Natural killer cell (primary cell): ENCODE measurements at regions not wholly inside any gene's neighbourhood (a gene's known extent, or its start where the extent isn't known, plus 50 kb on each side); places are given as distances from the start of the nearest gene placed in this dataset.

Source experiments
- ATAC-seq, 3 donors: fragments of 150-1000 bp in 2 of 3; fragments of 200-7000 bp in 1 of 3; cut with Tn5 transposase; 1 replicate in 1 of 3; 2 replicates in 2 of 3; pipeline ENCODE4 v1.10.0; 2021; ENCODE audit warnings: mild to moderate bottlenecking in 2 of 3, moderate library complexity in 2 of 3
- DNase-seq, 2 donors: peaks; one replicate each; pipeline versions ENCODE4 v3.0.0 to v3.0.0-alpha.2; 2013 to 2021; ENCODE audit warnings: mixed read lengths in 1 of 2
- H3K27ac ChIP-seq: one replicate; pipeline ENCODE4 v1.5.1; 2013; ENCODE audit warnings: mild to moderate bottlenecking, low read length
- H3K27me3 ChIP-seq: one replicate; pipeline ENCODE4 v1.6.1; 2013; ENCODE audit warnings: low read length; ENCODE audit not compliant: control insufficient read depth, insufficient read depth
- H3K36me3 ChIP-seq: one replicate; pipeline ENCODE4 v1.6.1; 2013; ENCODE audit warnings: low read length; ENCODE audit not compliant: control insufficient read depth, insufficient read depth
- H3K4me1 ChIP-seq: one replicate; pipeline ENCODE4 v1.6.1; 2013; ENCODE audit warnings: low read length; ENCODE audit not compliant: control insufficient read depth, insufficient read depth
- H3K4me3 ChIP-seq: one replicate; pipeline ENCODE4 v1.5.1; 2013; ENCODE audit warnings: low read length
- H3K9me3 ChIP-seq: one replicate; pipeline ENCODE4 v1.6.1; 2013; ENCODE audit warnings: low read length; ENCODE audit not compliant: control insufficient read depth, insufficient read depth
- H3K27ac Mint-ChIP-seq, 2 donors: one replicate each; pipeline ENCODE4 v1.8.0; 2022; ENCODE audit warnings: mild to moderate bottlenecking in 2 of 2, mixed read lengths in 2 of 2, moderate library complexity in 1 of 2
- H3K27me3 Mint-ChIP-seq, 2 donors: one replicate each; pipeline ENCODE4 v1.8.0; 2022; ENCODE audit warnings: low read depth in 2 of 2, mixed read lengths in 2 of 2
- H3K36me3 Mint-ChIP-seq: one replicate; pipeline ENCODE4 v1.8.0; 2022; ENCODE audit warnings: mixed read lengths
- H3K4me1 Mint-ChIP-seq, 2 donors: one replicate each; pipeline ENCODE4 v1.8.0; 2022; ENCODE audit warnings: mixed read lengths in 2 of 2
- H3K4me3 Mint-ChIP-seq: one replicate; pipeline ENCODE4 v1.8.0; 2022; ENCODE audit warnings: mild to moderate bottlenecking, moderate library complexity, mixed read lengths
- H3K9me3 Mint-ChIP-seq, 2 donors: one replicate each; pipeline ENCODE4 v1.8.0; 2022; ENCODE audit warnings: mixed read lengths in 2 of 2
- CTCF ChIP-seq: fragments of 200-600 bp; IDR thresholded peaks from one replicate; pipeline ENCODE4 v1.8.0; 2022; ENCODE audit warnings: antibody characterized with exemption
- WGBS: methylation state at CpG from one replicate; pipeline ENCODE4 v1.1.7; 2013; ENCODE audit warnings: missing lambda C conversion rate; ENCODE audit not compliant: insufficient coverage; 5-methylcytosine and 5-hydroxymethylcytosine counted together
- intact Hi-C: fragments of 100-400 bp; cut with micrococcal nuclease; formaldehyde crosslinking; loops from one replicate; pipeline ENCODE4 v1.14.2; 2022

GRCh38 chr9:89923961-89924504 is 319.2 kb downstream of the GADD45G start:
- H3K4me3 Mint-ChIP-seq = no peak overlapping the region
- Histone ChIP-seq H3K4me3 (no peak overlapping the region), H3K9me3 (no peaks in the 10 kb centered on the region), H3K27ac (no peak overlapping the region), H3K36me3 (no peaks in the 10 kb centered on the region), H3K4me1 (peaks cover 6% of the 10 kb centered on the region), H3K27me3 (no peaks in the 10 kb centered on the region)
- DNase-seq = peak in 1 of 2 donors; percentile 51
- H3K36me3 Mint-ChIP-seq = no peaks in the 10 kb centered on the region
- H3K9me3 Mint-ChIP-seq = no peaks in the 10 kb centered on the region
- no peak overlapping the region for H3K27ac Mint-ChIP-seq
- H3K27me3 Mint-ChIP-seq = peaks cover 30 to 36% of the 10 kb centered on the region in 2 donors
- TF ChIP-seq CTCF = no peak
- intact Hi-C loops = loop anchor here (5.0 kb wide), 1 partner anchor 322 kb away; no protein-coding TSS in a partner anchor
- no peak for ATAC-seq
- H3K4me1 Mint-ChIP-seq = peaks cover 0 to 7% of the 10 kb centered on the region in 2 donors
- WGBS = 44% methylated on average over 11 of the region's 12 CpGs

GRCh38 chr9:89924611-89925010 is 319.8 kb downstream of the GADD45G start:
- intact Hi-C loops = loop anchor here (5.0 kb wide), 1 partner anchor 322 kb away; no protein-coding TSS in a partner anchor
- no peak overlapping the region for H3K27ac Mint-ChIP-seq
- H3K27me3 ChIP-seq = no peaks in the 10 kb centered on the region
- no peaks in the 10 kb centered on the region for H3K9me3 Mint-ChIP-seq
- no peaks in the 10 kb centered on the region for H3K36me3 Mint-ChIP-seq
- peaks cover 25 to 31% of the 10 kb centered on the region in 2 donors for H3K27me3 Mint-ChIP-seq
- H3K36me3 ChIP-seq = no peaks in the 10 kb centered on the region
- H3K4me3 ChIP-seq = no peak overlapping the region
- DNase-seq (no peak), ATAC-seq (no peak)
- H3K4me1 Mint-ChIP-seq = peaks cover 0 to 7% of the 10 kb centered on the region in 2 donors
- H3K27ac ChIP-seq = no peak overlapping the region
- WGBS = 83% methylated on average over 2 of the region's 2 CpGs
- H3K4me3 Mint-ChIP-seq = no peak overlapping the region
- H3K9me3 ChIP-seq = no peaks in the 10 kb centered on the region
- no peak for TF ChIP-seq CTCF
- peaks cover 6% of the 10 kb centered on the region for H3K4me1 ChIP-seq

GRCh38 chr9:89926167-89926566 is 321.4 kb downstream of the GADD45G start:
- Mint-ChIP-seq H3K4me1 (peaks cover 0 to 7% of the 10 kb centered on the region in 2 donors), H3K36me3 (no peaks in the 10 kb centered on the region), H3K4me3 (no peak overlapping the region), H3K27me3 (peaks cover 16 to 24% of the 10 kb centered on the region in 2 donors), H3K27ac (no peak overlapping the region), H3K9me3 (no peaks in the 10 kb centered on the region)
- Histone ChIP-seq H3K4me3 (no peak overlapping the region), H3K27me3 (no peaks in the 10 kb centered on the region), H3K27ac (no peak overlapping the region), H3K4me1 (peaks cover 6% of the 10 kb centered on the region), H3K36me3 (no peaks in the 10 kb centered on the region), H3K9me3 (no peaks in the 10 kb centered on the region)
- TF ChIP-seq CTCF = no peak
- no peak for ATAC-seq
- intact Hi-C loops = no loop called here
- 86% methylated on average over 2 of the region's 5 CpGs for WGBS
- no peak for DNase-seq

- no peak for ATAC-seq
- H3K36me3 Mint-ChIP-seq = no peaks in the 10 kb centered on the region
- peaks cover 0 to 7% of the 10 kb centered on the region in 2 donors for H3K4me1 Mint-ChIP-seq
- TF ChIP-seq CTCF = no peak
- H3K4me3 Mint-ChIP-seq = no peak overlapping the region
- H3K9me3 Mint-ChIP-seq = no peaks in the 10 kb centered on the region
- no peak overlapping the region for H3K27ac Mint-ChIP-seq
- H3K27ac ChIP-seq = no peak overlapping the region
- H3K36me3 ChIP-seq = no peaks in the 10 kb centered on the region
- 89% methylated on average over 7 of the region's 7 CpGs for WGBS
- no peak overlapping the region for H3K4me3 ChIP-seq
- intact Hi-C loops = no loop called here
- DNase-seq = no peak
- no peaks in the 10 kb centered on the region for H3K9me3 ChIP-seq
- H3K4me1 ChIP-seq = peaks cover 6% of the 10 kb centered on the region
- no peaks in the 10 kb centered on the region for H3K27me3 ChIP-seq
- H3K27me3 Mint-ChIP-seq = peaks cover 16 to 24% of the 10 kb centered on the region in 2 donors
Measured at GRCh38 chr9:89926691-89927220, 321.9 kb downstream of the GADD45G start.
